Bronchial epithelial cell (primary cell): ENCODE measurements at regions not wholly inside any gene's neighbourhood (a gene's known extent, or its start where the extent isn't known, plus 50 kb on each side); places are given as distances from the start of the nearest gene placed in this dataset.
A peak's percentile ranks its signal among the peaks of the same experiment; 100 is the strongest.

Experiments
- DNase-seq: peaks from one replicate; pipeline ENCODE4 v3.0.0-alpha.2; 2010; ENCODE audit warnings: low read depth
- FAIRE-seq: peaks from 2 replicates; lab custom pipeline; 2011; peaks lifted over from hg19 to GRCh38; lab: Jason Lieb, UNC
- H3K27me3 ChIP-seq: 2 replicates; pipeline ENCODE4 v1.5.1; 2011; ENCODE audit warnings: low read length; ENCODE audit not compliant: control insufficient read depth, insufficient read depth
- H3K36me3 ChIP-seq: 2 replicates; pipeline ENCODE4 v1.5.1; 2011; ENCODE audit warnings: low read length; ENCODE audit not compliant: control insufficient read depth, insufficient read depth
- H3K4me3 ChIP-seq: 2 replicates; pipeline ENCODE4 v1.5.1; 2011; ENCODE audit warnings: mild to moderate bottlenecking, low read depth, low read length, control low read depth
- CTCF ChIP-seq: IDR thresholded peaks from 2 replicates; pipeline ENCODE4 v1.5.1; 2011; ENCODE audit warnings: mild to moderate bottlenecking, moderate library complexity, low read length, control low read depth, inconsistent platforms; ENCODE audit not compliant: insufficient read depth, severe bottlenecking

GRCh38 chr2:238789317-238789806 is 58.5 kb upstream of the TWIST2 start:
- Histone ChIP-seq H3K36me3 (no peaks in the 10 kb centered on the region), H3K27me3 (peaks cover 2% of the 10 kb centered on the region), H3K4me3 (no peak overlapping the region)
- FAIRE-seq (peak; percentile 50), DNase-seq (no peak)
- no peak for TF ChIP-seq CTCF

DNA sequence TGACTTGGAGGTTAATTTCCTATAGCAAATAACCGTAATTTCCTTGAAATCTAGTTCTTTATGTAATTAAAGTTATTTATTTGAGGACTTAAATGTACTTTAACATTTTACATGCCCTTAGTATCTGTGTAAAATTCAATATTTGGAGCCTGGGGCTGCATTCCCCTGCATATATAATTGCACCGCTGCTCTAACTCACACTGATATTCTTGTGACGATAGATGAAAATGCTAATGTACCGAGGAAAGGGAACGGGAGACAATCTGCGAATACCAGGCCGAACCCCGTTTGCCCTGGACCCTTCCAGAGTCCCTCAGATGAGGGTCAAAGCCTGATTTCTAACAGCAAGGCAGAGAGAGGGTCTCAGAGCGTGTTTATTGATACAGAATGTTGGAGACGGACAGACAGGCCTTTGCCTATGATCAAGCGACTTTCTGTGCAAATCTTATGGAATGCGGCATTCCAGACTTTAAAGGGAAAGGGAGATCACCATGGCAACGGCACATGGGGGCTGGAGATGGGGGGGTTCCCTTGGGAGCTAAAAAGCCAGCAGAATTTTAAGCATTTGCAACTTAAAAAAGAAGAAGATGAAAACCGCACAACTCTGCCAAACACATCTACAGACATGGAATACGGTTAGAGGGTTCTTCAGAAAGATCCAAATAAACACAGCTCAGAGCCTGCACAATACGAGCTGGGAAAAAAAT is 57.6 kb upstream of the TWIST2 start:
- no peak for TF ChIP-seq CTCF
- H3K4me3 ChIP-seq: no peak overlapping the region
- peak; percentile 7 for FAIRE-seq
- H3K27me3 ChIP-seq: peaks cover 2% of the 10 kb centered on the region
- DNase-seq: no peak
- H3K36me3 ChIP-seq: no peaks in the 10 kb centered on the region

DNA sequence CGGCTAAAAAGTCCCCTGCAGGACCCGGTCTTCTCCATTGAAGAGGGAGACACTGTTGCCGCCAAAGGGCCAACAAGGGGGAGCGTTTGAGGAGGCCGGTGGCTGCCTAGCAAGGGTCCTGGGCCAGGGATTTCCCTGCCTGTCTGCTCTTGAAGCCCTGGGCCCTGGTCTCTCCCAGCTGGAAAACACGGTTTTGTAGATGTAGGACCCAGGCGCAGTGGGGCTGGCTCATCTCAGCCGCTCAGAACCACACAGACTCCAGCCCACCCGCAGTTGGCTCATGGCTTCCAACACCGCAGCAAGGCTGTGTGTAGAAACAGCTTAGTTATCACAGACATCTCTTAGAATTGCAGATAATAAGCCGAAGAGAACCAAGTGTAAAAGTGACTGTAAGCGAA is 57.1 kb upstream of the TWIST2 start:
- TF ChIP-seq CTCF: no peak
- H3K36me3 ChIP-seq: no peaks in the 10 kb centered on the region
- DNase-seq (no peak), FAIRE-seq (no peak)
- peaks cover 2% of the 10 kb centered on the region for H3K27me3 ChIP-seq
- no peak overlapping the region for H3K4me3 ChIP-seq

DNA sequence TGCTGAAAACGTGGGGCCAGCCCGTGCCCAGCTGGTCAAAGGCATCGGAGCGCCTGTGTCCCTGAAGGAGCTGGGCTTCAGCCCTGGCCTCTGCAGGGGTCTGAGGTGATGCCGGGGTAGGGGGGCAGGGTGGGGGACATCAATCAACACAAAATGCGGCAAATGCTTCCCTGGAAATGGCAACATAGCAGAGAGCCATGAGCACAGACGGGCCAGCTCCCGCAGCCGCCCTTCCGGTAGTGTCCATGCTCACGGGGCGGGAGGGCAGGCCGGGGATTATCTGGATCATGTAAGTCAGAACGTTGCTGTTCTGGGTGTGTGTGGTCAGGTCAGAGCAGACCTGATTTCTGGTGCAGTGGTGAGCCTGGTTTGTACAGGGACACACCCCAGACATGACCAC is 56.5 kb upstream of the TWIST2 start:
- Histone ChIP-seq H3K36me3 (no peaks in the 10 kb centered on the region), H3K4me3 (no peak overlapping the region), H3K27me3 (peaks cover 2% of the 10 kb centered on the region)
- DNase-seq (no peak), FAIRE-seq (no peak)
- TF ChIP-seq CTCF: no peak

- FAIRE-seq: no peak
These were observed 54.6 kb upstream of the TWIST2 start for GRCh38 chr2:238793306-238793705.

More at GRCh38 chr2:238793306-238793705, 54.6 kb upstream of the TWIST2 start:
- H3K4me3 ChIP-seq: no peak overlapping the region
- H3K36me3 ChIP-seq: no peaks in the 10 kb centered on the region
- no peak for TF ChIP-seq CTCF
- no peak for DNase-seq
- H3K27me3 ChIP-seq: peaks cover 2% of the 10 kb centered on the region
